ENCODE measurements at regions not wholly inside any gene's neighbourhood (a gene's known extent, or its start where the extent isn't known, plus 50 kb on each side); places are given as distances from the start of the nearest gene placed in this dataset.

GRCh38 chr5:68499987-68500386 is 284.4 kb downstream of the PIK3R1 start:
- DNase-seq, result no peak

- no peak for DNase-seq
These were observed 285.3 kb downstream of the PIK3R1 start for GRCh38 chr5:68500813-68501212.

- no peak for DNase-seq
These were observed 287.0 kb downstream of the PIK3R1 start for GRCh38 chr5:68502531-68502930.

GRCh38 chr5:68504306-68504705 is 288.8 kb downstream of the PIK3R1 start:
- DNase-seq, result no peak

- no peak for DNase-seq
These were observed 290.6 kb downstream of the PIK3R1 start for GRCh38 chr5:68505917-68506860.

GRCh38 chr5:68515514-68515913 is 300.0 kb downstream of the PIK3R1 start:
- DNase-seq, result no peak

GRCh38 chr5:68518286-68518685 is 302.7 kb downstream of the PIK3R1 start:
- no peak for DNase-seq

GRCh38 chr5:68519143-68519542 is 303.6 kb downstream of the PIK3R1 start:
- DNase-seq, result no peak

GRCh38 chr5:68521776-68522175 is 306.2 kb downstream of the PIK3R1 start:
- DNase-seq, result no peak

GRCh38 chr5:68522863-68523262 is 307.3 kb downstream of the PIK3R1 start:
- DNase-seq, result no peak

- DNase-seq, result no peak
These were observed 313.3 kb downstream of the PIK3R1 start for GRCh38 chr5:68528821-68529273.

- no peak for DNase-seq
These were observed 314.0 kb downstream of the PIK3R1 start for GRCh38 chr5:68529581-68529980.

- DNase-seq, result no peak
These were observed 316.4 kb downstream of the PIK3R1 start for GRCh38 chr5:68531970-68532369.

GRCh38 chr5:68533051-68533450 is 317.5 kb downstream of the PIK3R1 start:
- DNase-seq, result no peak

GRCh38 chr5:68533571-68534084 is 318.1 kb downstream of the PIK3R1 start:
- DNase-seq, result no peak

GRCh38 chr5:68534131-68534940 is 318.8 kb downstream of the PIK3R1 start:
- no peak for DNase-seq

GRCh38 chr5:68534956-68535520 is 319.5 kb downstream of the PIK3R1 start:
- no peak for DNase-seq

GRCh38 chr5:68538814-68539420 is 323.4 kb downstream of the PIK3R1 start:
- no peak for DNase-seq

GRCh38 chr5:68540798-68541590 is 325.4 kb downstream of the PIK3R1 start:
- DNase-seq, result no peak

- no peak for DNase-seq
These were observed 326.7 kb downstream of the PIK3R1 start for GRCh38 chr5:68542207-68542606.

GRCh38 chr5:68543212-68543611 is 327.7 kb downstream of the PIK3R1 start:
- no peak for DNase-seq

GRCh38 chr5:68544091-68544647 is 328.6 kb downstream of the PIK3R1 start:
- DNase-seq, result no peak

Data from DMS 273 treated with DMSO at 0.1 percent for 48 hours (cell line).